Posterior vena cava (tissue), 2 donors: ENCODE measurements at regions not wholly inside any gene's neighbourhood (a gene's known extent, or its start where the extent isn't known, plus 50 kb on each side); places are given as distances from the start of the nearest gene placed in this dataset.
A peak's percentile ranks its signal among the peaks of the same experiment; 100 is the strongest.
"Not testable (repeated sequence)": the region's sequence is repeated elsewhere in the genome, so short reads cannot be mapped to it uniquely, and the experiment has no call there.

Experiments
- DNase-seq: peaks from one replicate; pipeline ENCODE4 v3.0.0-alpha.2; 2020; ENCODE audit warnings: low spot score
- intact Hi-C, 2 donors: fragments of 100-400 bp; cut with DNase I; formaldehyde crosslinking; loops; one replicate each; pipeline versions ENCODE4 v1.14.1 to v1.14.2; 2022 to 2023
- donor health status: DM: yes; HTN: yes; CAD: no.
- donor health status: DM: yes; HTN: yes; CAD: no.

GRCh38 chr2:186327251-186327868 is 158.7 kb upstream of the ZC3H15 start:
- DNase-seq = no peak
- intact Hi-C loops = no loop called here

- intact Hi-C loops = no loop called here
- no peak for DNase-seq
Observed at GRCh38 chr2:186328838-186329237, 157.2 kb upstream of the ZC3H15 start.

GRCh38 chr2:186330050-186330449 is 156.0 kb upstream of the ZC3H15 start:
- intact Hi-C loops = no loop called here
- DNase-seq = no peak

GRCh38 chr2:186339716-186340115 is 146.3 kb upstream of the ZC3H15 start:
- intact Hi-C loops = no loop called here
- DNase-seq = no peak

GRCh38 chr2:186342029-186342428 is 144.0 kb upstream of the ZC3H15 start:
- intact Hi-C loops = no loop called here
- no peak for DNase-seq

GRCh38 chr2:186345745-186346144 is 140.3 kb upstream of the ZC3H15 start:
- intact Hi-C loops = no loop called here

GRCh38 chr2:186346216-186346615 is 139.8 kb upstream of the ZC3H15 start:
- intact Hi-C loops = no loop called here
- DNase-seq = no peak

More at GRCh38 chr2:186345745-186346144, 140.3 kb upstream of the ZC3H15 start:
- no peak for DNase-seq

- intact Hi-C loops = no loop called here
- DNase-seq = no peak
Observed at GRCh38 chr2:186347472-186347871, 138.6 kb upstream of the ZC3H15 start.

- DNase-seq = no peak
- intact Hi-C loops = no loop called here
Observed at GRCh38 chr2:186348200-186348599, 137.9 kb upstream of the ZC3H15 start.

GRCh38 chr2:186349508-186349907 is 136.6 kb upstream of the ZC3H15 start:
- intact Hi-C loops = no loop called here
- DNase-seq = no peak

GRCh38 chr2:186354160-186354559 is 131.9 kb upstream of the ZC3H15 start:
- intact Hi-C loops, DNase-seq: not testable (repeated sequence)

- intact Hi-C loops = no loop called here
- no peak for DNase-seq
Observed at GRCh38 chr2:186365406-186365805, 120.7 kb upstream of the ZC3H15 start.

- intact Hi-C loops = no loop called here
- no peak for DNase-seq
Observed at GRCh38 chr2:186379052-186379451, 107.0 kb upstream of the ZC3H15 start.

- no peak for DNase-seq
- intact Hi-C loops = no loop called here
Observed at GRCh38 chr2:186380805-186381204, 105.3 kb upstream of the ZC3H15 start.

GRCh38 chr2:186381573-186381972 is 104.5 kb upstream of the ZC3H15 start:
- DNase-seq = no peak
- intact Hi-C loops = no loop called here

- DNase-seq = no peak
- intact Hi-C loops = no loop called here
Observed at GRCh38 chr2:186382932-186383331, 103.1 kb upstream of the ZC3H15 start.

- intact Hi-C loops = no loop called here
- no peak for DNase-seq
Observed at GRCh38 chr2:186384226-186384625, 101.8 kb upstream of the ZC3H15 start.

GRCh38 chr2:186385638-186386201 is 100.3 kb upstream of the ZC3H15 start:
- DNase-seq = peak; percentile 78
- intact Hi-C loops = not testable (repeated sequence)

- intact Hi-C loops = no loop called here
- no peak for DNase-seq
Observed at GRCh38 chr2:186399082-186399644, 86.9 kb upstream of the ZC3H15 start.

- DNase-seq = no peak
- intact Hi-C loops = no loop called here
Observed at GRCh38 chr2:186405842-186406241, 80.2 kb upstream of the ZC3H15 start.

- DNase-seq = no peak
- intact Hi-C loops = no loop called here
Observed at GRCh38 chr2:186407611-186408010, 78.4 kb upstream of the ZC3H15 start.
